Stimulated activated CD8-positive, alpha-beta memory T cell treated with anti-CD3 and anti-CD28 coated beads, Interleukin-12 subunit alpha, Interleukin-12 subunit beta, amount 100 ng/mL, for 24 hours (primary cell): ENCODE measurements at regions not wholly inside any gene's neighbourhood (a gene's known extent, or its start where the extent isn't known, plus 50 kb on each side); places are given as distances from the start of the nearest gene placed in this dataset.
A peak's percentile ranks its signal among the peaks of the same experiment; 100 is the strongest.

Source experiments
- DNase-seq: peaks from one replicate; pipeline ENCODE4 v3.0.0-alpha.2; 2020; ENCODE audit errors: extremely low read depth

- DNase-seq = no peak
Observed at GRCh38 chr2:196224756-196225155, 53.4 kb upstream of the STK17B start.

GRCh38 chr2:196225213-196225612 is 53.8 kb upstream of the STK17B start:
- no peak for DNase-seq

- no peak for DNase-seq
Observed at GRCh38 chr2:196226058-196226706, 54.8 kb upstream of the STK17B start.

GRCh38 chr2:196226707-196227065 is 55.3 kb upstream of the STK17B start:
- no peak for DNase-seq

GRCh38 chr2:196229013-196229412 is 57.6 kb upstream of the STK17B start:
- no peak for DNase-seq

GRCh38 chr2:196230061-196230854 is 58.9 kb upstream of the STK17B start:
- no peak for DNase-seq

GRCh38 chr2:196233021-196233804 is 61.8 kb upstream of the STK17B start:
- no peak for DNase-seq

GRCh38 chr2:196233805-196234475 is 62.6 kb upstream of the STK17B start:
- DNase-seq = no peak

- DNase-seq = peak; percentile 37
Observed at GRCh38 chr2:196234672-196235071, 63.3 kb upstream of the STK17B start.

- DNase-seq = no peak
Observed at GRCh38 chr2:196238836-196239380, 67.5 kb upstream of the STK17B start.

- no peak for DNase-seq
Observed at GRCh38 chr2:196239622-196240587, 68.5 kb upstream of the STK17B start.

GRCh38 chr2:196241175-196241574 is 69.8 kb upstream of the STK17B start:
- no peak for DNase-seq

GRCh38 chr2:196242131-196242620 is 70.8 kb upstream of the STK17B start:
- DNase-seq = no peak

GRCh38 chr2:196244516-196244915 is 73.1 kb upstream of the STK17B start:
- DNase-seq = no peak

- no peak for DNase-seq
Observed at GRCh38 chr2:196244966-196245365, 73.6 kb upstream of the STK17B start.

- no peak for DNase-seq
Observed at GRCh38 chr2:196245378-196246140, 74.2 kb upstream of the STK17B start.

- no peak for DNase-seq
Observed at GRCh38 chr2:196247114-196247975, 76.0 kb upstream of the STK17B start.

- no peak for DNase-seq
Observed at GRCh38 chr2:196247976-196248280, 76.5 kb upstream of the STK17B start.
